ENCODE measurements at regions not wholly inside any gene's neighbourhood (a gene's known extent, or its start where the extent isn't known, plus 50 kb on each side); places are given as distances from the start of the nearest gene placed in this dataset.

DNA sequence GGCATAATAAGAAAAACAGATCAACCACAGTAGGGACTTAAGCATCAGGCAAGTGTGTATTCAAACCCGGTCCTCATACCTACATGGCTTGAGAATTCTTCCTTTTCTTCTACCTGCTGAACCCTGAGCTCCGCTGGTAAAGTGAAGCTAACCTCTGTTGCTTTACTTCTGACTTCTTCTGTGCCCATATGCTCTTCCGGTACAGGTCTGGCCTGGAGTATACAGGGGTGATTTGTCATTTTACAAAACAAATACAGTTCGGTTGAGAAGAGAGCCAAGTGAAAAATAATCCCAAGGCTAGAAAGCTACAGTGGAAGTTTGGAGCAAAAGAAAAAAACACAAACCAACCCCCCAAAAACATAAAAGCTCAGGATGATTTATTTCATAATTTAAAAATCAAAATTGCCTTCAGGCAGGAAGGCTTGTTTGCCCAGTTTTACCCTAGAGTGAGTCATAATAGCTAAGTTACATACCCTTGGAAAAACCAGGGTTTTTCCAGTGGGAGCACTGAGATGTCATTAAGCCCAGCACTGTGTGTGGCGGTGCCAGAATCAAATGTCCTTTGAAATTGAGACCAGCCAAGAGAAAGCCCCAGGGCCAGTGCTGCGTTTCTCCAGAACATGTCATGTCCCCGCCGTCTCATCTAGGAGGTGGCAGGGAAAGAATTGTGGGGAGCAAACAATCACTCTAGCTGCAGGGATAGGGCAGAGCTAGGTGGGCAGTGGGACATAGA lies 305.5 kb upstream of the ISX start:
- Mint-ChIP-seq H3K4me3 (no peak overlapping the region), H3K27ac (no peak overlapping the region), H3K4me1 (ENCODE audit: low read depth) (no peaks in the 10 kb centered on the region), H3K9me3 (no peaks in the 10 kb centered on the region), H3K36me3 (ENCODE audit: low read depth) (no peaks in the 10 kb centered on the region), H3K27me3 (peaks cover 11% of the 10 kb centered on the region)
- ChIA-PET CTCF (interaction anchor here (2.1 kb wide), 1 partner anchor 12 kb away, joined by 4 read pairs; no protein-coding TSS in a partner anchor), POLR2A (no interaction called here)
- no peak for DNase-seq
- H3K27ac ChIP-seq (ENCODE audit: low read depth in 1 of 2, low read length in 2 of 2): no peak overlapping the region
- no peaks in the 10 kb centered on the region for H3K9me3 ChIP-seq (ENCODE audit: control insufficient read depth in 1 of 2, insufficient read depth in 1 of 2, low read length in 2 of 2)
- intact Hi-C loops (cut with DNase I, micrococcal nuclease): no loop called here
- TF ChIP-seq, protein P1, sequence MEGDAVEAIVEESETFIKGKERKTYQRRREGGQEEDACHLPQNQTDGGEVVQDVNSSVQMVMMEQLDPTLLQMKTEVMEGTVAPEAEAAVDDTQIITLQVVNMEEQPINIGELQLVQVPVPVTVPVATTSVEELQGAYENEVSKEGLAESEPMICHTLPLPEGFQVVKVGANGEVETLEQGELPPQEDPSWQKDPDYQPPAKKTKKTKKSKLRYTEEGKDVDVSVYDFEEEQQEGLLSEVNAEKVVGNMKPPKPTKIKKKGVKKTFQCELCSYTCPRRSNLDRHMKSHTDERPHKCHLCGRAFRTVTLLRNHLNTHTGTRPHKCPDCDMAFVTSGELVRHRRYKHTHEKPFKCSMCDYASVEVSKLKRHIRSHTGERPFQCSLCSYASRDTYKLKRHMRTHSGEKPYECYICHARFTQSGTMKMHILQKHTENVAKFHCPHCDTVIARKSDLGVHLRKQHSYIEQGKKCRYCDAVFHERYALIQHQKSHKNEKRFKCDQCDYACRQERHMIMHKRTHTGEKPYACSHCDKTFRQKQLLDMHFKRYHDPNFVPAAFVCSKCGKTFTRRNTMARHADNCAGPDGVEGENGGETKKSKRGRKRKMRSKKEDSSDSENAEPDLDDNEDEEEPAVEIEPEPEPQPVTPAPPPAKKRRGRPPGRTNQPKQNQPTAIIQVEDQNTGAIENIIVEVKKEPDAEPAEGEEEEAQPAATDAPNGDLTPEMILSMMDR (IDR thresholded peaks at IDR 0.05): no peak
- no peaks in the 10 kb centered on the region for H3K27me3 ChIP-seq (ENCODE audit: control insufficient read depth in 1 of 2, insufficient read depth in 2 of 2, low read length in 2 of 2)
- no peaks in the 10 kb centered on the region for H3K4me1 ChIP-seq (ENCODE audit: insufficient read depth, low read length)
- no peak for ATAC-seq (ENCODE audit: poor library complexity)
- no peaks in the 10 kb centered on the region for H3K36me3 ChIP-seq (ENCODE audit: insufficient read depth, low read length)
- H3K4me3 ChIP-seq (ENCODE audit: low read length): no peak overlapping the region

DNA sequence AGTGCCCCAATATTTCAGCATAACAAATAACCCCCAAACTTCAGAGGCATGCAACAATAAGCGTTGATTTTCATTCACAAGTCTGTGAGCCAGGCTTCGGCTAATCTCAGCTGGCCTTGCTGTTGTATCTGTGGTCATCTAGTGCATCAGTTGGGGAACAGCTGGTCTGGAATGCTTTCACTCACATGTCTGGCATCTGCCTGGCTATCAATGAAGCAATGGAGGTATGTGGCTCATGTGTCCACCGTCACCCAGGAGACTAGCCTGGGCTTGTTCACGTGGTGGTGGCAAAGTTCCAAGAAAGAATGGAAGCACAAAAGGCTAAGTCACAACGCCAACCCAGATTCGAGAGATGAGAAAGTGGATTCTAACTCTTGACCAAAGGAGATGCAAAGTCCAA lies 304.8 kb upstream of the ISX start:
- Histone ChIP-seq H3K27me3 (ENCODE audit: control insufficient read depth in 1 of 2, insufficient read depth in 2 of 2, low read length in 2 of 2) (no peaks in the 10 kb centered on the region), H3K27ac (ENCODE audit: low read depth in 1 of 2, low read length in 2 of 2) (no peak overlapping the region), H3K4me1 (ENCODE audit: insufficient read depth, low read length) (no peaks in the 10 kb centered on the region), H3K4me3 (ENCODE audit: low read length) (no peak overlapping the region), H3K9me3 (ENCODE audit: control insufficient read depth in 1 of 2, insufficient read depth in 1 of 2, low read length in 2 of 2) (no peaks in the 10 kb centered on the region), H3K36me3 (ENCODE audit: insufficient read depth, low read length) (no peaks in the 10 kb centered on the region)
- Mint-ChIP-seq H3K4me3 (no peak overlapping the region), H3K27ac (no peak overlapping the region), H3K4me1 (ENCODE audit: low read depth) (no peaks in the 10 kb centered on the region), H3K27me3 (peaks cover 11% of the 10 kb centered on the region), H3K36me3 (ENCODE audit: low read depth) (no peaks in the 10 kb centered on the region), H3K9me3 (no peaks in the 10 kb centered on the region)
- no peak for DNase-seq
- intact Hi-C loops (cut with DNase I, micrococcal nuclease): no loop called here
- TF ChIP-seq, protein P1 (IDR thresholded peaks at IDR 0.05): no peak
- POLR2A ChIA-PET: no interaction called here
- ATAC-seq (ENCODE audit: poor library complexity): no peak
- CTCF ChIA-PET: interaction anchor here (2.1 kb wide), 1 partner anchor 12 kb away, joined by 4 read pairs; no protein-coding TSS in a partner anchor

DNA sequence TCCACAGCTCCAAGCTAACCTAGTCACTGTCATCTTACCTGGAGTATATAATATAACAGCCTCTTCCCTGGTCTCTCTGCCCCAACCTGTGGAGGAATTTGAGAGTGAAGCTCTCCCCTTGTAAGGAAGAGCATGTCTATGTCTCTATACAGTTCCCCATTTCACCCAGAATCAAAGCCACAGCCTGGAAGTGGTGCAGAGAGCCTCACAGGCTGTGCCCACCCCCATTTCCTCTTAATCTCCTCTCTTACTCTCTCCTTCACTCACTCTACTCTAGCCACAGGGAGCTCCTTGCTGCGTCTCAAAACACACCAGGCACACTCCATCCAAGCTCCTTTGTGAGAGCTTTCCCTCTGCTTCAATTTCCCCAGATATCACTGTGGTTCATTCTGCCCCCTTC lies 302.5 kb upstream of the ISX start:
- no peaks in the 10 kb centered on the region for H3K4me1 Mint-ChIP-seq (ENCODE audit: low read depth)
- no peaks in the 10 kb centered on the region for H3K36me3 Mint-ChIP-seq (ENCODE audit: low read depth)
- no peaks in the 10 kb centered on the region for H3K9me3 Mint-ChIP-seq
- ChIA-PET POLR2A (no interaction called here), CTCF (no interaction called here)
- no peak overlapping the region for H3K4me3 Mint-ChIP-seq
- H3K27ac ChIP-seq (ENCODE audit: low read depth in 1 of 2, low read length in 2 of 2): no peak overlapping the region
- H3K4me3 ChIP-seq (ENCODE audit: low read length): no peak overlapping the region
- DNase-seq (no peak), ATAC-seq (ENCODE audit: poor library complexity) (no peak)
- no peaks in the 10 kb centered on the region for H3K36me3 ChIP-seq (ENCODE audit: insufficient read depth, low read length)
- TF ChIP-seq, protein P1 (IDR thresholded peaks at IDR 0.05): no peak
- H3K27me3 Mint-ChIP-seq: peaks cover 11% of the 10 kb centered on the region
- H3K9me3 ChIP-seq (ENCODE audit: control insufficient read depth in 1 of 2, insufficient read depth in 1 of 2, low read length in 2 of 2): no peaks in the 10 kb centered on the region
- no peaks in the 10 kb centered on the region for H3K27me3 ChIP-seq (ENCODE audit: control insufficient read depth in 1 of 2, insufficient read depth in 2 of 2, low read length in 2 of 2)
- intact Hi-C loops (cut with DNase I, micrococcal nuclease): no loop called here
- no peak overlapping the region for H3K27ac Mint-ChIP-seq
- no peaks in the 10 kb centered on the region for H3K4me1 ChIP-seq (ENCODE audit: insufficient read depth, low read length)
